ENCODE measurements at regions not wholly inside any gene's neighbourhood (a gene's known extent, or its start where the extent isn't known, plus 50 kb on each side); places are given as distances from the start of the nearest gene placed in this dataset.
"Not testable (repeated sequence)": the region's sequence is repeated elsewhere in the genome, so short reads cannot be mapped to it uniquely, and the experiment has no call there.

- no peak overlapping the region for H3K4me3 ChIP-seq (ENCODE audit: low read length in 2 of 2)
- no peaks in the 10 kb centered on the region for H3K27me3 ChIP-seq (ENCODE audit: control insufficient read depth in 1 of 2, insufficient read depth in 2 of 2, low read length in 1 of 2)
- H3K27ac ChIP-seq (ENCODE audit: low read depth in 1 of 2, low read length in 2 of 2), result no peak overlapping the region
- WGBS, 2 donors, result 74 to 75% methylated on average over 3 of the region's 3 CpGs
- intact Hi-C loops (cut with DNase I), result no loop called here
- no peak for DNase-seq
- no peaks in the 10 kb centered on the region for H3K36me3 ChIP-seq (ENCODE audit: control insufficient read depth in 1 of 2, insufficient read depth in 2 of 2, low read length in 1 of 2)
- ATAC-seq (ENCODE audit: low FRiP score), result no peak
- no peaks in the 10 kb centered on the region for H3K9me3 ChIP-seq (ENCODE audit: control insufficient read depth, low read length)
- no peaks in the 10 kb centered on the region for H3K4me1 ChIP-seq (ENCODE audit: control insufficient read depth in 1 of 2, insufficient read depth in 2 of 2, low read length in 2 of 2)
Observed at GRCh38 chr6:51147756-51148155, 329.1 kb downstream of the TFAP2B start.

- Histone ChIP-seq H3K36me3 (ENCODE audit: control insufficient read depth in 1 of 2, insufficient read depth in 2 of 2, low read length in 1 of 2) (no peaks in the 10 kb centered on the region), H3K27ac (ENCODE audit: low read depth in 1 of 2, low read length in 2 of 2) (no peak overlapping the region), H3K4me1 (ENCODE audit: control insufficient read depth in 1 of 2, insufficient read depth in 2 of 2, low read length in 2 of 2) (no peaks in the 10 kb centered on the region), H3K4me3 (ENCODE audit: low read length in 2 of 2) (no peak overlapping the region), H3K9me3 (ENCODE audit: control insufficient read depth, low read length) (no peaks in the 10 kb centered on the region), H3K27me3 (ENCODE audit: control insufficient read depth in 1 of 2, insufficient read depth in 2 of 2, low read length in 1 of 2) (no peaks in the 10 kb centered on the region)
- ATAC-seq (ENCODE audit: low FRiP score) (no peak), DNase-seq (no peak)
- intact Hi-C loops (cut with DNase I), result no loop called here
- WGBS, 2 donors, result 42 to 59% methylated on average over 3 of the region's 3 CpGs
Observed at GRCh38 chr6:51152594-51152993, 333.9 kb downstream of the TFAP2B start.

- H3K4me1 ChIP-seq (ENCODE audit: control insufficient read depth in 1 of 2, insufficient read depth in 2 of 2, low read length in 2 of 2), result no peaks in the 10 kb centered on the region
- H3K27me3 ChIP-seq (ENCODE audit: control insufficient read depth in 1 of 2, insufficient read depth in 2 of 2, low read length in 1 of 2), result no peaks in the 10 kb centered on the region
- H3K4me3 ChIP-seq (ENCODE audit: low read length in 2 of 2), result no peak overlapping the region
- ATAC-seq (ENCODE audit: low FRiP score) (no peak), DNase-seq (no peak)
- intact Hi-C loops (cut with DNase I), result no loop called here
- H3K27ac ChIP-seq (ENCODE audit: low read depth in 1 of 2, low read length in 2 of 2), result no peak overlapping the region
- H3K9me3 ChIP-seq (ENCODE audit: control insufficient read depth, low read length), result no peaks in the 10 kb centered on the region
- H3K36me3 ChIP-seq (ENCODE audit: control insufficient read depth in 1 of 2, insufficient read depth in 2 of 2, low read length in 1 of 2), result no peaks in the 10 kb centered on the region
- 5 to 8% methylated on average over 2 of the region's 2 CpGs for WGBS, 2 donors
Observed at GRCh38 chr6:51153109-51153508, 334.4 kb downstream of the TFAP2B start.

GRCh38 chr6:51154925-51155324, 336.3 kb downstream of the TFAP2B start:
- H3K4me3 ChIP-seq (ENCODE audit: low read length in 2 of 2); DNase-seq; H3K4me1 ChIP-seq (ENCODE audit: control insufficient read depth in 1 of 2, insufficient read depth in 2 of 2, low read length in 2 of 2); H3K36me3 ChIP-seq (ENCODE audit: control insufficient read depth in 1 of 2, insufficient read depth in 2 of 2, low read length in 1 of 2); intact Hi-C loops (cut with DNase I); H3K27ac ChIP-seq (ENCODE audit: low read depth in 1 of 2, low read length in 2 of 2); ATAC-seq (ENCODE audit: low FRiP score); H3K9me3 ChIP-seq (ENCODE audit: control insufficient read depth, low read length); H3K27me3 ChIP-seq (ENCODE audit: control insufficient read depth in 1 of 2, insufficient read depth in 2 of 2, low read length in 1 of 2): not testable (repeated sequence)
- WGBS, 2 donors, result 50 to 71% methylated on average over 1 of the region's 1 CpG

GRCh38 chr6:51159260-51159659, 340.6 kb downstream of the TFAP2B start:
- H3K36me3 ChIP-seq (ENCODE audit: control insufficient read depth in 1 of 2, insufficient read depth in 2 of 2, low read length in 1 of 2); H3K27ac ChIP-seq (ENCODE audit: low read depth in 1 of 2, low read length in 2 of 2); intact Hi-C loops (cut with DNase I); H3K4me3 ChIP-seq (ENCODE audit: low read length in 2 of 2); DNase-seq; H3K27me3 ChIP-seq (ENCODE audit: control insufficient read depth in 1 of 2, insufficient read depth in 2 of 2, low read length in 1 of 2); H3K9me3 ChIP-seq (ENCODE audit: control insufficient read depth, low read length); ATAC-seq (ENCODE audit: low FRiP score); H3K4me1 ChIP-seq (ENCODE audit: control insufficient read depth in 1 of 2, insufficient read depth in 2 of 2, low read length in 2 of 2): not testable (repeated sequence)
- 53 to 62% methylated on average over 1 of the region's 1 CpG for WGBS, 2 donors

- no peak for DNase-seq
- ATAC-seq (ENCODE audit: low FRiP score), result no peak
- intact Hi-C loops (cut with DNase I), result no loop called here
- H3K36me3 ChIP-seq (ENCODE audit: control insufficient read depth in 1 of 2, insufficient read depth in 2 of 2, low read length in 1 of 2), result no peaks in the 10 kb centered on the region
- H3K9me3 ChIP-seq (ENCODE audit: control insufficient read depth, low read length), result no peaks in the 10 kb centered on the region
- H3K4me3 ChIP-seq (ENCODE audit: low read length in 2 of 2), result no peak overlapping the region
- no peaks in the 10 kb centered on the region for H3K27me3 ChIP-seq (ENCODE audit: control insufficient read depth in 1 of 2, insufficient read depth in 2 of 2, low read length in 1 of 2)
- H3K4me1 ChIP-seq (ENCODE audit: control insufficient read depth in 1 of 2, insufficient read depth in 2 of 2, low read length in 2 of 2), result no peaks in the 10 kb centered on the region
- no peak overlapping the region for H3K27ac ChIP-seq (ENCODE audit: low read depth in 1 of 2, low read length in 2 of 2)
Observed at GRCh38 chr6:51161752-51162151, 343.1 kb downstream of the TFAP2B start.

- intact Hi-C loops (cut with DNase I), result no loop called here
- DNase-seq, result no peak
- Histone ChIP-seq H3K36me3 (ENCODE audit: control insufficient read depth in 1 of 2, insufficient read depth in 2 of 2, low read length in 1 of 2) (no peaks in the 10 kb centered on the region), H3K27ac (ENCODE audit: low read depth in 1 of 2, low read length in 2 of 2) (no peak overlapping the region), H3K27me3 (ENCODE audit: control insufficient read depth in 1 of 2, insufficient read depth in 2 of 2, low read length in 1 of 2) (no peaks in the 10 kb centered on the region), H3K4me1 (ENCODE audit: control insufficient read depth in 1 of 2, insufficient read depth in 2 of 2, low read length in 2 of 2) (no peaks in the 10 kb centered on the region), H3K4me3 (ENCODE audit: low read length in 2 of 2) (no peak overlapping the region), H3K9me3 (ENCODE audit: control insufficient read depth, low read length) (no peaks in the 10 kb centered on the region)
- 70 to 78% methylated on average over 6 of the region's 6 CpGs for WGBS, 2 donors
- no peak for ATAC-seq (ENCODE audit: low FRiP score)
Observed at GRCh38 chr6:51163843-51164529, 345.3 kb downstream of the TFAP2B start.

- Histone ChIP-seq H3K36me3 (ENCODE audit: control insufficient read depth in 1 of 2, insufficient read depth in 2 of 2, low read length in 1 of 2) (no peaks in the 10 kb centered on the region), H3K27ac (ENCODE audit: low read depth in 1 of 2, low read length in 2 of 2) (no peak overlapping the region), H3K4me3 (ENCODE audit: low read length in 2 of 2) (no peak overlapping the region), H3K27me3 (ENCODE audit: control insufficient read depth in 1 of 2, insufficient read depth in 2 of 2, low read length in 1 of 2) (no peaks in the 10 kb centered on the region), H3K9me3 (ENCODE audit: control insufficient read depth, low read length) (no peaks in the 10 kb centered on the region), H3K4me1 (ENCODE audit: control insufficient read depth in 1 of 2, insufficient read depth in 2 of 2, low read length in 2 of 2) (no peaks in the 10 kb centered on the region)
- 17 to 24% methylated on average over 1 of the region's 1 CpG for WGBS, 2 donors
- ATAC-seq (ENCODE audit: low FRiP score), result no peak
- intact Hi-C loops (cut with DNase I), result no loop called here
- DNase-seq, result no peak
Observed at GRCh38 chr6:51166914-51167313, 348.2 kb downstream of the TFAP2B start.

- Histone ChIP-seq H3K4me1 (ENCODE audit: control insufficient read depth in 1 of 2, insufficient read depth in 2 of 2, low read length in 2 of 2) (no peaks in the 10 kb centered on the region), H3K4me3 (ENCODE audit: low read length in 2 of 2) (no peak overlapping the region), H3K9me3 (ENCODE audit: control insufficient read depth, low read length) (no peaks in the 10 kb centered on the region), H3K27ac (ENCODE audit: low read depth in 1 of 2, low read length in 2 of 2) (no peak overlapping the region), H3K36me3 (ENCODE audit: control insufficient read depth in 1 of 2, insufficient read depth in 2 of 2, low read length in 1 of 2) (no peaks in the 10 kb centered on the region), H3K27me3 (ENCODE audit: control insufficient read depth in 1 of 2, insufficient read depth in 2 of 2, low read length in 1 of 2) (no peaks in the 10 kb centered on the region)
- DNase-seq (no peak), ATAC-seq (ENCODE audit: low FRiP score) (no peak)
- intact Hi-C loops (cut with DNase I), result no loop called here
- 43 to 47% methylated on average over 1 of the region's 1 CpG for WGBS, 2 donors
Observed at GRCh38 chr6:51167468-51167867, 348.8 kb downstream of the TFAP2B start.

All from aorta (tissue), 5 donors.